HG02970 (cell line): ENCODE measurements at regions not wholly inside any gene's neighbourhood (a gene's known extent, or its start where the extent isn't known, plus 50 kb on each side); places are given as distances from the start of the nearest gene placed in this dataset.

ENCODE experiments used
- ATAC-seq: cut with Tn5 transposase; IDR thresholded peaks from one replicate; pipeline ENCODE4 v1.9.1; 2021; ENCODE audit warnings: mild to moderate bottlenecking, moderate library complexity, moderate number of reproducible peaks; ENCODE audit not compliant: unreplicated experiment, low FRiP score

DNA sequence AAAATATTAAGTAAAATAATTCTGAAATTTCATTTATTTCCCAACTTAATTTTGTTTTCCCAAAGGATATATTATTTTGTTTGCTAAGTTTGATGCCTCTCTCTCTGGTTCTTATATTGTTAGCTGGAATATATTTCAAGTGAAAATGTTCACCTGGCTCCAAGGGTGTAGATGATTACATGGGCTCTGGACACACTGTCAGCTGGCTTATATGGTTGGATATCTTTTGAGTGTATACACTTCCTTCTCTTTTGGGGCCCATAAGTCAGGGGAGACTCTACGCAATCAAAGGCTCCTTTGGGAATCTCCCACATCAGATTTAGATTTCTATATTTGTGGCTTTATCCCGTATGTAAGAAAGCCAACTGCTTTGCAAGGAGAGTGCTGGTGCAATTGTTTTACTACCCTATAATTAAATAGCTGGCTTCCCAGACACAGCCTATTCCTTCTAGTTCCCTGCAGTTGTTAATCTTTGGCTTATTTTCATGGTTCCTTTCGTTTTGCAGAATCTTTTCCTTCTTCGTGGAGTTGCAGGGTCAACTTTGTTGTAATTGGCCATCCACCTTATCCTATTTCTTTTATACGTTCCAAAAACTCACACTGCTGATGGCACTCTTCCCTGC, 225.7 kb downstream of the DPH6 start:
- no peak for ATAC-seq

GRCh38 chr15:35319354-35319753, 226.6 kb downstream of the DPH6 start:
- ATAC-seq: no peak

DNA sequence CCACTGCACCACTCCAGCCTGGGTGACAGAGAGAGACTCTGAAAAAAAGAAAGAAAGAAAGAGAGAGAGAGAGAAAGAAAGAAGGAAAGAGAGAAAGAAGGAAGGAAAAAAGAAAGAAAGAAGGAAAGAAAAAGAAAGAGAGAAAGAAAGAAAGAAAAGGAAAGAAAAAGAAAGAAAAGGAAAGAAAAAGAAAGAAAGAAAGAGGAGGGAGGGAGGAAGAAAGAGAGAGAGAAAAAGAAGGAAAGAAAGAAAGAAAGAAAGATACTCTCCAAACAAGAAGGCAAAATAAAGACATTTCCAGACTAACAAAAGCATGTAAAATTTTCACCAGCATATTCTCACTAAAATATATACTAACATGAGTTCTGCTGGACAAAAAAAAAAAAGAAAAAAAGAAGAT, 228.7 kb downstream of the DPH6 start:
- ATAC-seq: no peak

DNA sequence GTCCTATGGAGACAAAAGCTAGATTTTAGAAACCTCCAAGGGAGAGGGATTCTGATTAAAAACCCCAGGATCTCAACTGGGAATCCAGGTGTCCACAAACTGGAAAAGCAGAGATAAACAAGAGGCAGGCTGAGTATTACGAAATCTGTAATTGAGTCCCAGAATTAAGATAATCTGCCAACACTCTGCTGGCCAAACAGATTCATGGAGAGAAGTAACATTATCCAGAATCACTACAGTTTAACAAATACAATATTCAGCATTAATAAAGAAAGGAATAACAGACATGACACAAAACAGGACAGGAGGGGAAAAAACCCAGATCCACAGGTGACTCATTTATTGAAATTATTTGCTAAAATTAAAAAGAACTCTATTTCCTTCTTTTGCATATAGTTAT, 227.2 kb upstream of the NANOGP8 start:
- no peak for ATAC-seq

DNA sequence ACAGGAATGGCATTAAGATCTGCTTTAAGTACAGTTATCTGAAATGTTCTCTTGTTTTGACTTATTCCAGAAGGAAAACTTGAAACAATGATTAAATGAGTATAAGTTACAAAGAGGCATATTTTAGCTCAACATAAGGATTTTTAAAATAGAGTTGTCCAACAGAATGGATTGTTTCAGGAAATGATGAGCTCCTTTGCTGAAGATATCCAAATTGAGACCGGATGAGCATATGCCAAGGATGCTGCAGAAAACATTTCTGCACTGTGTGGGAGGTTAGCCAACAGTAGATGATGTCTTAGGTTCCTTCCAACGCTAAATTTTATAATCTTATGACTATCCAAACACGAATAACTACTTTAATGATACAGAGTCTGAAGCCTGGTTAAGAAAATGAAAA, 226.5 kb upstream of the NANOGP8 start:
- no peak for ATAC-seq

DNA sequence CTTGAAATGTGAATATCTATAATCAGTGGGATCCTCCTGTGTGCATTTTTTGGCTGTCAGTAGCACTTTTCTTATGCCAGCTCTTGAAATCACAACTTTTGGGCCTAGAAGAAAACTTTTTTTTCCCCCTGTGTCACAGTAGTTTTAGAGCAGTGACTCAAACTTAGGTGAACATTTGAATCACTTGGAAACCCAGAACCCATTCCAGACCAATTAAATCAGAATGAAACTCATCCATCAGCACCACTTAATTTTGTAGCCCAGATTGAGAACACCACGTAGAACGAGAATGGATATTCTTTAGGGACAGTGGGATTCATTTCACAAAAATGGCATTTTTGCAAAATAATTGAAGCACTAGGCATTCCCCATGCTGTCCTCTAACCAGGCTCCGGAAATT, 224.8 kb upstream of the NANOGP8 start:
- ATAC-seq: no peak

DNA sequence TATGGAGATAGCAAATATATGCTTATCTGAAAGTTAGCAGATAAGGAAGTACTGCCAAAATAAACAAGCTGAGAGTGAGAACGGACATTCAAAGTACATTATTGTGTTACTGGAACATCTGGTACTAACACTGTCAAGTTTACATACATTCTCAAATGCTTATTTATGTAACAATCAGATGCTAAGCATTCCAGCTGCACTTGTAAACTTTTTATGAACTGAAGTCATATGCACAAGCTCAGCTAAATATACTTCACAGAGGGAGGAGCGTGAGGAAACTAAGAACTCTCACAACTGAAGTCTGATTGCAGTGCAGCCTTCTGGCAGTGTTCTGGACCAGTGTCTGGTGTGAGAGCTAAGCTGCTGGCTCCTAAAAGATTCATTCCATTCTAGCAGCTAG, 223.7 kb upstream of the NANOGP8 start:
- ATAC-seq: no peak

- ATAC-seq: no peak
These were observed 222.6 kb upstream of the NANOGP8 start for GRCh38 chr15:35307676-35308075.

DNA sequence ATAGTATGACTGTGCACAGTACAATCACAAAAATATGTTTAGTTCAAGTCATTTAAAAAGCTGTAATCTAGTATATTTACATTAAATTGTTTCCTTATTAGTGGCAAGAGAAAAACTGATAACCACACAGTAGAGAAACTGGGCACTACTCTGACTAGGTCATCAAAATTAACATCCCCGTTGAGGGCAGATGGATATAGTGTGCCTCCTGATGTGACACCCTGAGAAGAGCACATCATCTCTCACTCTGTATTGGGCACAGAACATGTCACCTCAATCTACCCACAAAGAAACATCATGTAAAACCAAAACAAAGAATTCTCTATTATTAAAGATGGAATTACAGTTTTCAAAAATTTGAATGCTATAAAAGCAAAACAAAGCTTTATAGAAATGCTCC, 221.9 kb upstream of the NANOGP8 start:
- ATAC-seq: no peak

- ATAC-seq: no peak
These were observed 221.4 kb upstream of the NANOGP8 start for GRCh38 chr15:35306361-35306981.

DNA sequence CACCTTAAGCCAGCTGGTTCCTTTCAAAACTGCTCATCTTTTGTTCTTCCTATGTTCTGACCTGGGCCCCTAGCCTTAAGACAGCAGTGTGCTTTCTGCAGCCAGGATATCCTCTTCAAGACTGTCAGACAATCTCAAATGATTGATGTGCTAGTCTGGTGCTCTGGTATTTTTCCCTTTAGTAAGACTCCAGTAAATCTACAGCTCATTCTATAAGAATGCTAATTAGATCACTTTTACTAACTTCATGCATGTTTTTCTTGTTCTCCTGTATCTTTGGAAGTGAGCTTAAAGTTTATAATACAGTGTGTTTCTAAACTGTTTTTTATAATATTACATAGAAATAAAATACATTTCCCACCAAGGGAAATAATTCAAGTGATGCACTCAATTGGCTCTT, 220.9 kb upstream of the NANOGP8 start:
- ATAC-seq: no peak

DNA sequence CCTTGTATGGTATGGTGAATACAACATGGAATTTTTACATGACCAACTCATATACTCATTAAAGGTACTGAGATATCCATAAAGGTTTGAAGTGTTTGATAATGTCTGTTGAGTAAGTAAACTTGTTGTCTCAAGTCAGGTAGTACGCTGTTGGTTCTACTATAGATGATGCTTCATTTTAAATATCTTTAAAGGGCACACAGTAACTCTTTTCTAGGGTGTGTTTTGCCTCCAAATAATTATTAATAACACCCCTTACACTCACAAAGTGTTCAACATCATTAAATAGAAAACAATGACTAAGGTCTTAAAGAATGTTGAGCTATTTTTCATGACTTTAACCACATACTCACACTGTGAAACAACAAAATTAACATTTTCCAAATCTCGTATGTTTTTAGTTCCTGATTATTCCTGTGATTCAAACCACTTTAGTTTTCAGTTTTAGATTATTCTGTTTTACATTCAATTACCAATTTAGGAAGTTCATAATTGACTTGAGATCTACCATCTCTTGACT, 220.0 kb upstream of the NANOGP8 start:
- no peak for ATAC-seq

- no peak for ATAC-seq
These were observed 219.3 kb upstream of the NANOGP8 start for GRCh38 chr15:35304389-35304788.

- no peak for ATAC-seq
These were observed 217.2 kb upstream of the NANOGP8 start for GRCh38 chr15:35302334-35302733.

GRCh38 chr15:35301088-35301487, 216.0 kb upstream of the NANOGP8 start:
- ATAC-seq: no peak

DNA sequence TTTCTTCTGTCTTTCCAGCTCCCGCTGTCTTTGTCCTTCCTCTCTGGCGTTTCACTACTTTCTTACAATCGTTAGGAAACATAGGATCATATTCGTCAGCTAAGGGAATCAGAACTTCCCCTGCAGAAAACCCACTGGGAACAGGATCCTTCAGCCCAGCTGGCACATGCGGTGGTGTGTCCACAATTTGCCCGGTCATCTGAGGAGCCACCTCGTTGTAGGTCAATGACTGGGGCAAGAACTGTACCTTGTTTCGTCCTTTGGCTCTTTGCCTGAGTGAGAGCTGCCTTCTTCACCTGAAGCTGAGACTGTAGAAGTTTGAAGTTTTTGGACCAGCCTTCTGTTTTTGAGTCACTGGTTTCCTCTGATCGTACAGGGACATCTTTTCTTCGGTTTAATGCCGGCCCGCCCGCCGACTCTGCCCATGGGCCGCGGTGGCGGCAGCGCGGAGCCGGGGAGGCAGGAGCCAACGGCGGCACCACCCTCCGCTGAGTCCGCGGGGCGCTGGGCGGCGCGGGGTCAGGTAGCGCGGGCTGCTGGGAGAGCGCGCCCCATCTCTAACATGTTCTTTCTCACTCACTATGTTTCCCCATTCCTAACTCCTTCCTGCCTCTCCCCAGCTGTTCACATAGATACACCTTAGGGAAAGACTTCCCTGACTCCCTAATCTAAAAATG, 214.1 kb upstream of the NANOGP8 start:
- ATAC-seq: no peak

- ATAC-seq: no peak
These were observed 213.4 kb upstream of the NANOGP8 start for GRCh38 chr15:35298509-35298908.

DNA sequence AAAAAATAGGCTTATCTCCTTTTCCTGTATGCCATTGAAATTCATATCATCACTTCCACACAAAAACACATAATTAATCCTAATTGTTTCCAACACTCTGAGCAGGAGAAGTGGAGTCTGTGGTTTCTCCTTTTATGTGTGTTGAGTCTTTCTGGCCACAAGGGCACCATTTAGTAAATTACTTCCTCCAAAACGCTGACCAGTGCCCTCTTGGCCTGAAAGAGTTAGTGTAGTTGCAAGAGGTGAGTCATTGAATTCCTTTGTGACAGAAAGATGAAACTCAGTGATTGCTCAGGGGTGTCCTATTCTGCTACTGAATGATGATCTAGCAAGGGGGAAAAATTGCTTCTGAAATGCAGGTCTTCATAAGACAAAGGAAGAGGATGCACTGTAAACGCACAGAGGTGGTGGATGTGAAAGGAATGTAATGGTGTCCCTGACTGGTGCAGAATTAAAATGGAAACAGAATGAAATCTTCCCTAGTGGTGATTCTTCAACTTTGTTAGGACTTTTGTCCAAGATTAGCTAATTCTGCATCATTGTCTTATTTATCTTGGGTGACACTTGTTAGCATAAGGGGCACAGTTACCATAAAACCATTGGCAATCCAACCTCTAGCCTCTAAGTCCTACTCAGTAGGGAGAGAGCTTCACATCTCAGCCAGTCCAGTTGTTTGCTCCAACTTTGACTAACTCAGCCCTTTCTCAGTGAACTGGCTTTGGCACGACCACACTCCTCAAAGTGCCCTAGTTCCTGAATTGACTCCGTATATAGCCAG, 208.4 kb upstream of the NANOGP8 start:
- no peak for ATAC-seq

- no peak for ATAC-seq
These were observed 205.2 kb upstream of the NANOGP8 start for GRCh38 chr15:35290301-35290721.

DNA sequence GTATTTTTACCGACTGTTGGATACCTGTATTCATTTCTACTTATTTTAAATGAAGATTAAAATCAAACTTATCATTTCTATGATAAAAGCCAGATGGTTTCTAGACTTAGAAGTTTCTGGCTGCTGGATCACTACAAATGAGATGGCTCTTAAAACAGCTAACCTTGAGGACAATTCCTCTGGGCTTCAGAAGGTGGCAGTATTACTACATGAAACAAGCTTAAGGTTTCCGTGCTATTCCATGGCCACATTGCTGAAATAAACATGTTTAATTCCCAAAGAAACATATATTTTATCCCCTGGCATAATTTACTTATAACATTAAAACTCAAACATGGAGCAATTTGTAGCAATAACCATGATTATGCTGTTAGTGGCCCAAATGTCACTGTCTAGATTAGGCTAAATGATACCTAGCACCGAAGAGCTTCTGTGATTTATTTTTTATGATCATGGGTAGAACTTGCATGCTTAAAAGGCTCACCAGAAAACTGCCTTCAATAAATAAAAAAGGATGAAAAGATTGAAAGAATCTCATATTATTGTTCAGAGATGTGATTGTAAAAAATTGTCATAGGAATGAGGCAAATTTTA, 204.0 kb upstream of the NANOGP8 start:
- no peak for ATAC-seq

DNA sequence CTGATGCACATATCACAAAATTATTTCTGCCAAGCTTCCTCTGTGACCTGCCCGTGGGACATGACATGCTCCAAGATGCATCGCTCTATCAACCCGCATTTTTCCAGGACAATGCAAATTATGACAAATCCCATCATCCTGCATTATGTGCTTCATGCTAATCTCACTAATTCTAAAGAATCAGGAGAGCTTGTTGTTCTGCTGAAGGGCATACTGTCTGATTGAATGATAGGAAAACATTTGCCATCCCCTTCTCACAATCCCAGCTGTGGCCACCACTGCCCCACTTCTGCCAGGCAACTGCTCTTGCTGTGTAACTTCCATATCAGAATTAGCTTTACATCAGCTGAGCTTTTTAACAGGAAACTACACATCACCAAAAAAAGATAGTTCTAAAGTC, 203.5 kb upstream of the NANOGP8 start:
- no peak for ATAC-seq
